GM12878 (cell line): ENCODE measurements at regions not wholly inside any gene's neighbourhood (a gene's known extent, or its start where the extent isn't known, plus 50 kb on each side); places are given as distances from the start of the nearest gene placed in this dataset.
A peak's percentile ranks its signal among the peaks of the same experiment; 100 is the strongest.

Experiments used
- BCLAF1 ChIP-seq: fragments of 450-650 bp; IDR thresholded peaks from 2 replicates; pipeline ENCODE4 v1.6.1; 2017; ENCODE audit warnings: antibody characterized with exemption, mild to moderate bottlenecking, moderate library complexity
- E4F1 ChIP-seq: fragments of 450-650 bp; IDR thresholded peaks from 2 replicates; pipeline ENCODE4 v1.6.1; 2018; ENCODE audit warnings: borderline replicate concordance, mild to moderate bottlenecking; ENCODE audit not compliant: partially characterized antibody
- EP300 ChIP-seq, 2 experiments: fragments of 150-350 bp in 1 of 2; IDR thresholded peaks; 2 replicates each; pipeline ENCODE4 v1.6.1; 2011 to 2012; ENCODE audit warnings: low read depth in 2 of 2, low read length in 2 of 2, borderline replicate concordance in 1 of 2, improper control_type of control experiment in 1 of 2, inconsistent platforms in 1 of 2; ENCODE audit not compliant: control insufficient read depth in 1 of 2
- ESRRA ChIP-seq: IDR thresholded peaks from 2 replicates; pipeline ENCODE4 v1.6.1; 2012; ENCODE audit warnings: mild to moderate bottlenecking, low read length, improper control_type of control experiment
- GATAD2B ChIP-seq: fragments of 450-650 bp; conservative IDR thresholded peaks from 2 replicates; pipeline ENCODE4 v1.6.1; 2017; ENCODE audit warnings: low read depth, mild to moderate bottlenecking, moderate library complexity
- HDGF ChIP-seq: fragments of 450-650 bp; IDR thresholded peaks from 2 replicates; pipeline ENCODE4 v1.6.1; 2016; ENCODE audit warnings: antibody characterized with exemption
- IRF3 ChIP-seq: fragments of 450-650 bp; IDR thresholded peaks from 2 replicates; pipeline ENCODE4 v1.6.1; 2014; ENCODE audit warnings: mild to moderate bottlenecking
- IRF5 ChIP-seq: fragments of 450-650 bp; IDR thresholded peaks from 2 replicates; pipeline ENCODE4 v1.6.1; 2017; ENCODE audit warnings: borderline replicate concordance
- KAT2A ChIP-seq: conservative IDR thresholded peaks from 2 replicates; pipeline ENCODE4 v1.6.1; 2011; ENCODE audit warnings: low read depth, low read length; ENCODE audit not compliant: control insufficient read depth
- KDM1A ChIP-seq: fragments of 200-600 bp; sonication (generic); IDR thresholded peaks from 2 replicates; pipeline ENCODE4 v1.6.1; 2016; ENCODE audit warnings: borderline replicate concordance
- LARP7 ChIP-seq: fragments of 450-650 bp; IDR thresholded peaks from 2 replicates; pipeline ENCODE4 v1.6.1; 2017; ENCODE audit warnings: mild to moderate bottlenecking
- NFYA ChIP-seq: IDR thresholded peaks from 2 replicates; pipeline ENCODE4 v1.6.1; 2011; ENCODE audit warnings: low read depth, mild to moderate bottlenecking, low read length, improper control_type of control experiment, borderline replicate concordance
- NFYB ChIP-seq: IDR thresholded peaks from 2 replicates; pipeline ENCODE4 v1.6.1; 2011; ENCODE audit warnings: low read depth, mild to moderate bottlenecking, low read length, improper control_type of control experiment, moderate library complexity; ENCODE audit not compliant: insufficient read depth
- NR2C1 ChIP-seq: fragments of 450-650 bp; IDR thresholded peaks from 2 replicates; pipeline ENCODE4 v1.6.1; 2017; ENCODE audit warnings: antibody characterized with exemption, mild to moderate bottlenecking, moderate library complexity
- NR2C2 ChIP-seq: IDR thresholded peaks from 2 replicates; pipeline ENCODE4 v1.6.1; 2011; ENCODE audit warnings: borderline replicate concordance, low read depth; ENCODE audit not compliant: control insufficient read depth, insufficient read length
- NR2F1 ChIP-seq: fragments of 450-650 bp; conservative IDR thresholded peaks from 2 replicates; pipeline ENCODE4 v1.6.1; 2017; ENCODE audit warnings: mild to moderate bottlenecking
- POLR2AphosphoS2 ChIP-seq: IDR thresholded peaks from 2 replicates; pipeline ENCODE4 v1.6.1; 2011; ENCODE audit warnings: low read depth, mild to moderate bottlenecking, low read length, improper control_type of control experiment, moderate library complexity
- RBBP5 ChIP-seq: fragments of 200-600 bp; sonication (generic); conservative IDR thresholded peaks from 2 replicates; pipeline ENCODE4 v1.6.1; 2016
- SREBF1 ChIP-seq: IDR thresholded peaks from 2 replicates; pipeline ENCODE4 v1.6.1; 2012; ENCODE audit warnings: mild to moderate bottlenecking, low read length
- USF2 ChIP-seq: IDR thresholded peaks from 2 replicates; pipeline ENCODE4 v1.6.1; 2011; ENCODE audit warnings: low read depth, low read length, improper control_type of control experiment, borderline replicate concordance
- ZNF384 ChIP-seq: IDR thresholded peaks from 2 replicates; pipeline ENCODE4 v1.6.1; 2012; ENCODE audit warnings: low read depth, mild to moderate bottlenecking, low read length, improper control_type of control experiment, borderline replicate concordance
- ZZZ3 ChIP-seq: IDR thresholded peaks from 2 replicates; pipeline ENCODE4 v1.6.1; 2011; ENCODE audit warnings: low read depth; ENCODE audit not compliant: control insufficient read depth, insufficient read length

GRCh38 chr16:72590151-72590937, 418.4 kb upstream of the PMFBP1 start (continued):
- TF ChIP-seq LARP7, result no peak
- TF ChIP-seq IRF5, result no peak
- no peak; the same call in 1 of the 2 replicates for TF ChIP-seq ZNF384
- no peak for TF ChIP-seq ZZZ3
- no peak for TF ChIP-seq RBBP5
- TF ChIP-seq NR2C2, result no peak
- TF ChIP-seq NR2C1, result no peak
- TF ChIP-seq KAT2A, result no peak
- TF ChIP-seq BCLAF1, result no peak
- TF ChIP-seq GATAD2B, result no peak
- TF ChIP-seq POLR2AphosphoS2, result no peak
- TF ChIP-seq USF2, result peak; percentile 12; the same call in 1 of the 2 replicates
- TF ChIP-seq NR2F1, result peak; percentile 91
- TF ChIP-seq NFYB, result no peak
- no peak for TF ChIP-seq HDGF
- TF ChIP-seq KDM1A, result no peak
- no peak for TF ChIP-seq NFYA
- TF ChIP-seq EP300 (IDR thresholded peaks at IDR 0.05; ENCODE audit: borderline replicate concordance in 1 of 2, control insufficient read depth in 1 of 2, low read depth in 2 of 2, low read length in 2 of 2), result peak; percentile 76 to 93; a peak in 3 of 4 replicates
- no peak for TF ChIP-seq IRF3
- TF ChIP-seq SREBF1, result no peak
- TF ChIP-seq E4F1, result no peak
- TF ChIP-seq ESRRA, result no peak
